M059J (cell line): ENCODE measurements at regions not wholly inside any gene's neighbourhood (a gene's known extent, or its start where the extent isn't known, plus 50 kb on each side); places are given as distances from the start of the nearest gene placed in this dataset.

Source experiments
- DNase-seq: peaks from one replicate; pipeline ENCODE4 v3.0.0-alpha.2; 2012; ENCODE audit warnings: low read depth

GRCh38 chr14:96638041-96638855 lies 136.1 kb downstream of the PAPOLA start:
- DNase-seq = no peak

- DNase-seq = no peak
Observed at GRCh38 chr14:96639550-96639949, 137.4 kb downstream of the PAPOLA start.

- DNase-seq = no peak
Observed at GRCh38 chr14:96648506-96649326, 146.5 kb downstream of the PAPOLA start.

GRCh38 chr14:96649327-96649601 lies 147.1 kb downstream of the PAPOLA start:
- no peak for DNase-seq

- no peak for DNase-seq
Observed at GRCh38 chr14:96653597-96653996, 143.6 kb upstream of the VRK1 start.

GRCh38 chr14:96658611-96659010 lies 138.6 kb upstream of the VRK1 start:
- DNase-seq = no peak

- no peak for DNase-seq
Observed at GRCh38 chr14:96660123-96660522, 137.1 kb upstream of the VRK1 start.

GRCh38 chr14:96660667-96661066 lies 136.5 kb upstream of the VRK1 start:
- DNase-seq = no peak

- DNase-seq = no peak
Observed at GRCh38 chr14:96661244-96661969, 135.8 kb upstream of the VRK1 start.

- DNase-seq = peak; percentile 13
Observed at GRCh38 chr14:96662116-96662970, 134.8 kb upstream of the VRK1 start.

GRCh38 chr14:96663076-96663475 lies 134.1 kb upstream of the VRK1 start:
- peak; percentile 1 for DNase-seq

- DNase-seq = peak; percentile 22
Observed at GRCh38 chr14:96663491-96664067, 133.6 kb upstream of the VRK1 start.

- DNase-seq = no peak
Observed at GRCh38 chr14:96666088-96666487, 131.1 kb upstream of the VRK1 start.

GRCh38 chr14:96670391-96670790 lies 126.8 kb upstream of the VRK1 start:
- no peak for DNase-seq

GRCh38 chr14:96671218-96671617 lies 126.0 kb upstream of the VRK1 start:
- no peak for DNase-seq

- no peak for DNase-seq
Observed at GRCh38 chr14:96673706-96674105, 123.5 kb upstream of the VRK1 start.

- DNase-seq = no peak
Observed at GRCh38 chr14:96674121-96674520, 123.1 kb upstream of the VRK1 start.

- DNase-seq = peak; percentile 5
Observed at GRCh38 chr14:96676166-96676565, 121.0 kb upstream of the VRK1 start.

- DNase-seq = peak; percentile 15
Observed at GRCh38 chr14:96681829-96682228, 115.4 kb upstream of the VRK1 start.

- no peak for DNase-seq
Observed at GRCh38 chr14:96682401-96682800, 114.8 kb upstream of the VRK1 start.

GRCh38 chr14:96683562-96684289 lies 113.5 kb upstream of the VRK1 start:
- no peak for DNase-seq
